H1 (cell line): ENCODE measurements at regions not wholly inside any gene's neighbourhood (a gene's known extent, or its start where the extent isn't known, plus 50 kb on each side); places are given as distances from the start of the nearest gene placed in this dataset.

Source experiments
- CTCF ChIA-PET: fragments of 300-600 bp; sonication (Branson Sonifier 250); formaldehyde crosslinking; loops from one replicate; lab custom pipeline; 2021; ENCODE audit not compliant: partially characterized antibody; lab: Charles Lee
- POLR2A ChIA-PET: fragments of 300-600 bp; sonication (Branson Sonifier 250); formaldehyde crosslinking; loops from one replicate; lab custom pipeline; 2021; ENCODE audit warnings: inconsistent platforms; ENCODE audit not compliant: partially characterized antibody; lab: Charles Lee
- DNase-seq, 2 experiments: peaks; one replicate each; pipeline versions ENCODE4 v3.0.0 to v3.0.0-alpha.2; 2010 to 2022; ENCODE audit warnings: low spot score in 2 of 2, low read depth in 1 of 2, mixed read lengths in 1 of 2
- FAIRE-seq: peaks from 2 replicates; lab custom pipeline; 2011; peaks lifted over from hg19 to GRCh38; lab: Jason Lieb, UNC
- H2AFZ ChIP-seq: 2 replicates; pipeline ENCODE4 v1.8.1; 2012; ENCODE audit warnings: low read length, inconsistent platforms
- H2AK5ac ChIP-seq: 2 replicates; pipeline ENCODE4 v1.6.1; 2013; ENCODE audit warnings: low read depth, low read length
- H2BK120ac ChIP-seq: replicated peaks from 2 replicates; pipeline ENCODE3; 2013; ENCODE audit warnings: low read depth, low read length, inconsistent platforms
- H2BK12ac ChIP-seq: 2 replicates; pipeline ENCODE4 v1.6.1; 2013; ENCODE audit warnings: low read depth, low read length
- H2BK15ac ChIP-seq: 2 replicates; pipeline ENCODE4 v1.6.1; 2013; ENCODE audit warnings: low read length
- H2BK20ac ChIP-seq: 2 replicates; pipeline ENCODE4 v1.6.1; 2013; ENCODE audit warnings: low read length
- H2BK5ac ChIP-seq: 2 replicates; pipeline ENCODE4 v1.6.1; 2013; ENCODE audit warnings: low read depth, low read length
- H3K14ac ChIP-seq: 2 replicates; pipeline ENCODE4 v1.6.1; 2013; ENCODE audit warnings: inconsistent platforms; ENCODE audit not compliant: insufficient read length
- H3K18ac ChIP-seq: 2 replicates; pipeline ENCODE4 v1.6.1; 2013; ENCODE audit warnings: low read length; ENCODE audit errors: extremely low read depth
- H3K23ac ChIP-seq: 2 replicates; pipeline ENCODE4 v1.6.1; 2013; ENCODE audit warnings: inconsistent platforms; ENCODE audit not compliant: insufficient read length
- H3K23me2 ChIP-seq: 2 replicates; pipeline ENCODE4 v1.6.1; 2013; ENCODE audit warnings: low read depth, low read length
- H3K27ac ChIP-seq: 2 replicates; pipeline ENCODE4 v1.6.1; 2011; ENCODE audit warnings: low read depth, low read length, inconsistent platforms
- H3K27me3 ChIP-seq, 4 experiments: replicated peaks in 1 of 4; 1 replicate in 1 of 4; 2 replicates in 3 of 4; pipeline versions ENCODE4 v1.6.1 to v1.8.1; 2011 to 2013; ENCODE audit warnings: low read length in 3 of 4, mild to moderate bottlenecking in 3 of 4, inconsistent platforms in 2 of 4, mixed read lengths in 2 of 4, moderate library complexity in 1 of 4; ENCODE audit not compliant: control insufficient read depth in 3 of 4, insufficient read depth in 3 of 4; ENCODE audit errors: extremely low read depth in 1 of 4
- H3K36me3 ChIP-seq, 4 experiments: 2 replicates each; pipeline versions ENCODE4 v1.6.1 to v1.8.1; 2011 to 2013; ENCODE audit warnings: mild to moderate bottlenecking in 4 of 4, low read length in 3 of 4, moderate library complexity in 2 of 4, control low read depth in 1 of 4, inconsistent platforms in 1 of 4; ENCODE audit not compliant: insufficient read depth in 4 of 4, control insufficient read depth in 2 of 4
- H3K4ac ChIP-seq: replicated peaks from 2 replicates; pipeline ENCODE3; 2013; ENCODE audit warnings: low read length, low read depth, mixed read lengths, inconsistent platforms; ENCODE audit not compliant: insufficient read length
- H3K4me1 ChIP-seq, 4 experiments: replicated peaks in 1 of 4; 1 replicate in 1 of 4; 2 replicates in 3 of 4; pipeline versions ENCODE4 v1.6.1 to v1.8.1; 2011 to 2013; ENCODE audit warnings: low read length in 3 of 4, inconsistent platforms in 2 of 4, mixed read lengths in 1 of 4; ENCODE audit not compliant: insufficient read depth in 4 of 4, control insufficient read depth in 3 of 4
- H3K4me2 ChIP-seq, 2 experiments: 2 replicates each; pipeline versions ENCODE4 v1.6.1 to v1.8.1; 2011 to 2013; ENCODE audit warnings: low read depth in 2 of 2, low read length in 2 of 2, control low read depth in 1 of 2, inconsistent platforms in 1 of 2, mild to moderate bottlenecking in 1 of 2; ENCODE audit not compliant: insufficient read depth in 1 of 2
- H3K4me3 ChIP-seq, 4 experiments: fragments of 200-600, 300-600 bp in 1 of 4; sonication (generic), shearing (Covaris generic), sonication (Bioruptor Twin) in 1 of 4; 2 replicates each; pipeline versions ENCODE4 v1.5.1 to v1.8.1; 2011 to 2016; ENCODE audit warnings: low read length in 4 of 4, low read depth in 3 of 4, control low read depth in 2 of 4, inconsistent platforms in 2 of 4, mild to moderate bottlenecking in 2 of 4, mixed read lengths in 1 of 4, moderate library complexity in 1 of 4; ENCODE audit not compliant: insufficient read depth in 2 of 4; ENCODE audit errors: extremely low read depth in 1 of 4
- H3K56ac ChIP-seq: replicated peaks from 2 replicates; pipeline ENCODE3; 2013; ENCODE audit warnings: low read depth, mild to moderate bottlenecking, mixed read lengths, low read length, inconsistent platforms; ENCODE audit not compliant: insufficient read length
- H3K79me1 ChIP-seq: 2 replicates; pipeline ENCODE4 v1.6.1; 2013; ENCODE audit warnings: low read depth, low read length, control low read depth
- H3K79me2 ChIP-seq, 2 experiments: 2 replicates each; pipeline versions ENCODE4 v1.6.1 to v1.8.1; 2012 to 2013; ENCODE audit warnings: low read length in 2 of 2, mild to moderate bottlenecking in 2 of 2, inconsistent platforms in 1 of 2; ENCODE audit not compliant: insufficient read depth in 2 of 2, control insufficient read depth in 1 of 2
- H3K9ac ChIP-seq, 4 experiments: replicated peaks in 1 of 4; 1 replicate in 1 of 4; 2 replicates in 3 of 4; pipeline versions ENCODE4 v1.6.1 to v1.8.1; 2011 to 2013; ENCODE audit warnings: low read depth in 3 of 4, low read length in 3 of 4, control low read depth in 2 of 4, mild to moderate bottlenecking in 2 of 4, moderate library complexity in 2 of 4, inconsistent platforms in 1 of 4; ENCODE audit errors: extremely low read depth in 1 of 4
- H3K9me3 ChIP-seq, 2 experiments: 2 replicates each; pipeline versions ENCODE4 v1.6.1 to v1.8.1; 2012 to 2013; ENCODE audit warnings: mild to moderate bottlenecking in 2 of 2, moderate library complexity in 2 of 2, control low read depth in 1 of 2, inconsistent platforms in 1 of 2, low read depth in 1 of 2, low read length in 1 of 2, mixed read lengths in 1 of 2; ENCODE audit not compliant: insufficient read depth in 2 of 2
- H4K20me1 ChIP-seq, 2 experiments: replicated peaks in 1 of 2; 2 replicates each; pipeline versions ENCODE3 to v1.8.1; 2011 to 2013; ENCODE audit warnings: inconsistent platforms in 2 of 2, low read length in 2 of 2, mild to moderate bottlenecking in 1 of 2; ENCODE audit not compliant: insufficient read depth in 2 of 2, control insufficient read depth in 1 of 2
- H4K5ac ChIP-seq: 2 replicates; pipeline ENCODE4 v1.6.1; 2013; ENCODE audit warnings: low read length, low read depth, mixed read lengths, inconsistent platforms; ENCODE audit not compliant: insufficient read length
- H4K8ac ChIP-seq: 2 replicates; pipeline ENCODE4 v1.8.0; 2013; ENCODE audit warnings: mild to moderate bottlenecking, moderate library complexity, low read length, inconsistent platforms; ENCODE audit not compliant: insufficient read depth; ENCODE audit errors: extremely low read depth
- H4K91ac ChIP-seq: replicated peaks from 2 replicates; pipeline ENCODE3; 2013; ENCODE audit warnings: low read length, mixed read lengths, inconsistent platforms; ENCODE audit not compliant: insufficient read length
- CBX5 ChIP-seq: fragments of 300-800, 300-1000 bp; sonication (generic); IDR thresholded peaks from 2 replicates; pipeline ENCODE4 v1.7.1; 2016; ENCODE audit warnings: antibody characterized with exemption, low read length, low read depth
- CBX8 ChIP-seq: fragments of 300-800, 300-1000 bp; sonication (generic); IDR thresholded peaks from 2 replicates; pipeline ENCODE4 v1.7.1; 2016; ENCODE audit warnings: low read depth, low read length, borderline replicate concordance
- CREB1 ChIP-seq: IDR thresholded peaks from 2 replicates; pipeline ENCODE4 v1.6.1; 2012; ENCODE audit warnings: inconsistent platforms
- E2F6 ChIP-seq: IDR thresholded peaks from 2 replicates; pipeline ENCODE4 v1.6.1; 2012; ENCODE audit warnings: inconsistent platforms
- GABPA ChIP-seq: IDR thresholded peaks from 2 replicates; pipeline ENCODE4 v1.6.1; 2011; ENCODE audit warnings: mild to moderate bottlenecking, low read length, moderate library complexity, borderline replicate concordance; ENCODE audit not compliant: insufficient read depth
- HDAC2 ChIP-seq, 2 experiments: fragments of 300-600 bp in 1 of 2; sonication (generic) in 1 of 2; IDR thresholded peaks; 2 replicates each; pipeline ENCODE4 v1.6.1; 2011 to 2012; ENCODE audit warnings: low read depth in 2 of 2, low read length in 2 of 2, mild to moderate bottlenecking in 2 of 2, moderate library complexity in 2 of 2, borderline replicate concordance in 1 of 2, inconsistent platforms in 1 of 2
- HDAC6 ChIP-seq: IDR thresholded peaks from one replicate; pipeline ENCODE4 v1.7.1; 2012; ENCODE audit warnings: low read depth, mild to moderate bottlenecking, inconsistent platforms, low read length, moderate library complexity
- RXRA ChIP-seq: IDR thresholded peaks from 2 replicates; pipeline ENCODE4 v1.6.1; 2011; ENCODE audit warnings: low read depth, mild to moderate bottlenecking, low read length, moderate library complexity; ENCODE audit not compliant: insufficient read depth
- SP2 ChIP-seq: IDR thresholded peaks from 2 replicates; pipeline ENCODE4 v1.6.1; 2012; ENCODE audit warnings: mild to moderate bottlenecking, low read length, inconsistent platforms
- SUZ12 ChIP-seq: fragments of 200-600 bp; sonication (generic); IDR thresholded peaks from 2 replicates; pipeline ENCODE4 v1.6.1; 2012; ENCODE audit warnings: mild to moderate bottlenecking, inconsistent platforms, low read length, moderate library complexity, mixed read lengths
- ZNF274 ChIP-seq: IDR thresholded peaks from 2 replicates; pipeline ENCODE4 v1.7.0; 2012; ENCODE audit warnings: low read length, borderline replicate concordance; ENCODE audit errors: extremely low read depth
- WGBS, 2 experiments: shearing (Covaris generic) in 1 of 2; methylation state at CpG; one replicate each; pipeline versions ENCODE4 v1.1.6 to v1.1.7; 2013 to 2015; ENCODE audit warnings: low lambda C conversion rate in 2 of 2, mixed read lengths in 2 of 2, inconsistent platforms in 1 of 2, low coverage in 1 of 2, missing lambda C conversion rate in 1 of 2; ENCODE audit not compliant: insufficient replicate concordance in 2 of 2, insufficient coverage in 1 of 2, insufficient read length in 1 of 2; ENCODE audit errors: extremely low coverage in 1 of 2, missing lambda C conversion rate in 1 of 2; 5-methylcytosine and 5-hydroxymethylcytosine counted together

- Histone ChIP-seq H3K27me3 (no peaks in the 10 kb centered on the region), H2AFZ (no peak overlapping the region), H3K56ac (no peak overlapping the region), H3K18ac (no peak overlapping the region), H3K79me1 (no peaks in the 10 kb centered on the region), H3K27ac (no peak overlapping the region), H4K5ac (no peak overlapping the region), H3K4me1 (no peaks in the 10 kb centered on the region), H3K9ac (no peak overlapping the region), H4K20me1 (no peaks in the 10 kb centered on the region), H3K23me2 (no peaks in the 10 kb centered on the region), H3K9me3 (no peaks in the 10 kb centered on the region), H2BK20ac (no peak overlapping the region), H3K36me3 (no peaks in the 10 kb centered on the region), H3K23ac (no peak overlapping the region), H2BK5ac (no peak overlapping the region), H2BK15ac (no peak overlapping the region), H4K91ac (no peak overlapping the region), H3K4ac (no peak overlapping the region), H3K4me3 (no peak overlapping the region), H2AK5ac (no peak overlapping the region), H2BK120ac (no peak overlapping the region), H3K79me2 (no peaks in the 10 kb centered on the region), H3K14ac (no peak overlapping the region), H4K8ac (no peak overlapping the region), H2BK12ac (no peak overlapping the region), H3K4me2 (no peak overlapping the region)
- DNase-seq (no peak), FAIRE-seq (no peak)
- ChIA-PET POLR2A (no interaction called here), CTCF (no interaction called here)
- 79% methylated on average over 3 of the region's 3 CpGs; no CpG with 5 or more reads in 1 of the 2 experiments for WGBS, 2 experiments
- no peak for TF ChIP-seq CREB1
- TF ChIP-seq ZNF274, result no peak
- no peak for TF ChIP-seq SUZ12
- TF ChIP-seq GABPA, result no peak
- TF ChIP-seq RXRA, result no peak
- TF ChIP-seq HDAC6, result no peak
- no peak for TF ChIP-seq CBX5
- TF ChIP-seq SP2, result no peak
- no peak for TF ChIP-seq E2F6
- TF ChIP-seq HDAC2 (IDR thresholded peaks at IDR 0.05; ENCODE audit: borderline replicate concordance in 1 of 2, low read depth in 2 of 2, low read length in 2 of 2), result no peak
- TF ChIP-seq CBX8, result no peak
These were observed 757.0 kb downstream of the BRINP1 start for GRCh38 chr9:118612201-118612600.
